HL-60 (cell line): ENCODE measurements at regions not wholly inside any gene's neighbourhood (a gene's known extent, or its start where the extent isn't known, plus 50 kb on each side); places are given as distances from the start of the nearest gene placed in this dataset.

Source experiments
- SPI1 ChIP-seq: IDR thresholded peaks from 2 replicates; pipeline ENCODE4 v1.6.1; 2012; ENCODE audit warnings: low read depth, mild to moderate bottlenecking, borderline replicate concordance
- TF ChIP-seq, protein P1 (sequence below): IDR thresholded peaks from one replicate; pipeline ENCODE4 v1.5.1; 2011; ENCODE audit warnings: low read length, control low read depth, inconsistent platforms; ENCODE audit not compliant: insufficient read depth
- TF ChIP-seq, protein P2 (sequence below): IDR thresholded peaks from 2 replicates; pipeline ENCODE4 v1.6.1; 2012; ENCODE audit warnings: low read depth; ENCODE audit not compliant: insufficient replicate concordance

DNA sequence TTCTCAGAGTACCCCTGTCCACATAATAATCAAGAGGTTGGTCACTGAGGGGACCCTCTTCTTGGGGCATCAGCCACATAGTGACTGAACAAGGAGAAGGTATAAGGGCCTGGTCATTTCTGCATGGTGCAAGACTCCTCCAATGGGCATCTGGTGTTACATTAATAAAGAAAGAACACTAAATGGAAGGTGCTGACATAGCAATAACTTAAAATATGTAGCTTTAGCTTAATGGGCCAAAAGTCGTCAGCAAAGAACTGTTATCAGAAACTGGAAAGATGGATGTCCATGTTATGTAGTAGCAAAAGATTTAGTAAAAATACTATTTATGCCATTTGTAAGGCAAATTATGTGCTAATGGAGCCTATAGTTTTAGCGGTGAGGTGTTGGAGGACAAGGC lies 916.5 kb upstream of the SOX11 start:
- TF ChIP-seq, protein P1, sequence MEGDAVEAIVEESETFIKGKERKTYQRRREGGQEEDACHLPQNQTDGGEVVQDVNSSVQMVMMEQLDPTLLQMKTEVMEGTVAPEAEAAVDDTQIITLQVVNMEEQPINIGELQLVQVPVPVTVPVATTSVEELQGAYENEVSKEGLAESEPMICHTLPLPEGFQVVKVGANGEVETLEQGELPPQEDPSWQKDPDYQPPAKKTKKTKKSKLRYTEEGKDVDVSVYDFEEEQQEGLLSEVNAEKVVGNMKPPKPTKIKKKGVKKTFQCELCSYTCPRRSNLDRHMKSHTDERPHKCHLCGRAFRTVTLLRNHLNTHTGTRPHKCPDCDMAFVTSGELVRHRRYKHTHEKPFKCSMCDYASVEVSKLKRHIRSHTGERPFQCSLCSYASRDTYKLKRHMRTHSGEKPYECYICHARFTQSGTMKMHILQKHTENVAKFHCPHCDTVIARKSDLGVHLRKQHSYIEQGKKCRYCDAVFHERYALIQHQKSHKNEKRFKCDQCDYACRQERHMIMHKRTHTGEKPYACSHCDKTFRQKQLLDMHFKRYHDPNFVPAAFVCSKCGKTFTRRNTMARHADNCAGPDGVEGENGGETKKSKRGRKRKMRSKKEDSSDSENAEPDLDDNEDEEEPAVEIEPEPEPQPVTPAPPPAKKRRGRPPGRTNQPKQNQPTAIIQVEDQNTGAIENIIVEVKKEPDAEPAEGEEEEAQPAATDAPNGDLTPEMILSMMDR: no peak
- TF ChIP-seq, protein P2, sequence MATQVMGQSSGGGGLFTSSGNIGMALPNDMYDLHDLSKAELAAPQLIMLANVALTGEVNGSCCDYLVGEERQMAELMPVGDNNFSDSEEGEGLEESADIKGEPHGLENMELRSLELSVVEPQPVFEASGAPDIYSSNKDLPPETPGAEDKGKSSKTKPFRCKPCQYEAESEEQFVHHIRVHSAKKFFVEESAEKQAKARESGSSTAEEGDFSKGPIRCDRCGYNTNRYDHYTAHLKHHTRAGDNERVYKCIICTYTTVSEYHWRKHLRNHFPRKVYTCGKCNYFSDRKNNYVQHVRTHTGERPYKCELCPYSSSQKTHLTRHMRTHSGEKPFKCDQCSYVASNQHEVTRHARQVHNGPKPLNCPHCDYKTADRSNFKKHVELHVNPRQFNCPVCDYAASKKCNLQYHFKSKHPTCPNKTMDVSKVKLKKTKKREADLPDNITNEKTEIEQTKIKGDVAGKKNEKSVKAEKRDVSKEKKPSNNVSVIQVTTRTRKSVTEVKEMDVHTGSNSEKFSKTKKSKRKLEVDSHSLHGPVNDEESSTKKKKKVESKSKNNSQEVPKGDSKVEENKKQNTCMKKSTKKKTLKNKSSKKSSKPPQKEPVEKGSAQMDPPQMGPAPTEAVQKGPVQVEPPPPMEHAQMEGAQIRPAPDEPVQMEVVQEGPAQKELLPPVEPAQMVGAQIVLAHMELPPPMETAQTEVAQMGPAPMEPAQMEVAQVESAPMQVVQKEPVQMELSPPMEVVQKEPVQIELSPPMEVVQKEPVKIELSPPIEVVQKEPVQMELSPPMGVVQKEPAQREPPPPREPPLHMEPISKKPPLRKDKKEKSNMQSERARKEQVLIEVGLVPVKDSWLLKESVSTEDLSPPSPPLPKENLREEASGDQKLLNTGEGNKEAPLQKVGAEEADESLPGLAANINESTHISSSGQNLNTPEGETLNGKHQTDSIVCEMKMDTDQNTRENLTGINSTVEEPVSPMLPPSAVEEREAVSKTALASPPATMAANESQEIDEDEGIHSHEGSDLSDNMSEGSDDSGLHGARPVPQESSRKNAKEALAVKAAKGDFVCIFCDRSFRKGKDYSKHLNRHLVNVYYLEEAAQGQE: no peak
- no peak for TF ChIP-seq SPI1
